Suprapubic skin (tissue), 4 donors: ENCODE measurements at regions not wholly inside any gene's neighbourhood (a gene's known extent, or its start where the extent isn't known, plus 50 kb on each side); places are given as distances from the start of the nearest gene placed in this dataset.

Experiments used
- CTCF ChIP-seq, 2 donors: fragments of 200-600 bp in 1 of 2; fragments of 450-650 bp in 1 of 2; sonication (generic) in 1 of 2; IDR thresholded peaks; one replicate each; pipeline ENCODE4 v1.5.1; 2016 to 2019; ENCODE audit warnings: antibody characterized with exemption in 2 of 2, mild to moderate bottlenecking in 1 of 2, moderate library complexity in 1 of 2
- EP300 ChIP-seq: sonication (generic); formaldehyde crosslinking; IDR thresholded peaks from one replicate; pipeline ENCODE4 v1.6.1; 2017; ENCODE audit warnings: antibody characterized with exemption
- POLR2A ChIP-seq, 2 donors: fragments of 450-650 bp; IDR thresholded peaks; one replicate each; pipeline ENCODE4 v1.6.1; 2017; ENCODE audit warnings: antibody characterized with exemption in 2 of 2, mild to moderate bottlenecking in 2 of 2, moderate library complexity in 2 of 2
- POLR2AphosphoS5 ChIP-seq, 3 donors: sonication (generic); formaldehyde crosslinking; IDR thresholded peaks; one replicate each; pipeline ENCODE4 v1.6.1; 2017; ENCODE audit warnings: antibody characterized with exemption in 3 of 3

- no peak for TF ChIP-seq POLR2AphosphoS5 (IDR thresholded peaks at IDR 0.05)
- no peak for TF ChIP-seq POLR2A (IDR thresholded peaks at IDR 0.05)
- no peak for TF ChIP-seq CTCF (IDR thresholded peaks at IDR 0.05)
- TF ChIP-seq EP300, result no peak
Measured at GRCh38 chr6:151677404-151677803, 130.1 kb upstream of the ESR1 start.
